Neural progenitor cell (in vitro differentiated cells): ENCODE measurements at regions not wholly inside any gene's neighbourhood (a gene's known extent, or its start where the extent isn't known, plus 50 kb on each side); places are given as distances from the start of the nearest gene placed in this dataset.

Experiments
- DNase-seq: peaks from one replicate; pipeline ENCODE4 v3.0.0-alpha.2; 2016; ENCODE audit warnings: low spot score
- H2AFZ ChIP-seq: fragments of 200-600 bp; sonication (generic); replicated peaks from 2 replicates; pipeline ENCODE4 v1.6.1; 2016; ENCODE audit warnings: antibody characterized with exemption
- H3F3A ChIP-seq: fragments of 200-600 bp; sonication (generic); 2 replicates; pipeline ENCODE4 v1.6.1; 2016; ENCODE audit warnings: antibody characterized with exemption, low read depth
- H3K27ac ChIP-seq: fragments of 200-600 bp; sonication (generic); 2 replicates; pipeline ENCODE4 v1.5.1; 2016; ENCODE audit warnings: mild to moderate bottlenecking
- H3K27me3 ChIP-seq: fragments of 200-600 bp; sonication (generic); 2 replicates; pipeline ENCODE4 v1.6.1; 2016; ENCODE audit warnings: mild to moderate bottlenecking, moderate library complexity
- H3K36me3 ChIP-seq: fragments of 200-600 bp; sonication (generic); 2 replicates; pipeline ENCODE4 v1.5.1; 2016
- H3K4me1 ChIP-seq: fragments of 200-600 bp; sonication (generic); 2 replicates; pipeline ENCODE4 v1.6.1; 2016; ENCODE audit warnings: mixed run types
- H3K4me2 ChIP-seq: fragments of 200-600 bp; sonication (generic); 2 replicates; pipeline ENCODE4 v1.6.1; 2016
- H3K4me3 ChIP-seq: fragments of 200-600 bp; sonication (generic); 2 replicates; pipeline ENCODE4 v1.5.1; 2016
- H3K79me2 ChIP-seq: fragments of 200-600 bp; sonication (generic); 2 replicates; pipeline ENCODE4 v1.6.1; 2016; ENCODE audit warnings: low read depth
- H3K9ac ChIP-seq: fragments of 200-600 bp; sonication (generic); 2 replicates; pipeline ENCODE4 v1.6.1; 2016
- H3K9me3 ChIP-seq: fragments of 200-600 bp; sonication (generic); 2 replicates; pipeline ENCODE4 v1.5.1; 2016; ENCODE audit warnings: low read depth
- H4K20me1 ChIP-seq: fragments of 200-600 bp; sonication (generic); 2 replicates; pipeline ENCODE4 v1.6.1; 2016; ENCODE audit warnings: low read depth
- H3K27ac Mint-ChIP-seq: 3 replicates; pipeline ENCODE4 v1.8.0; 2021; ENCODE audit warnings: mixed read lengths
- H3K27me3 Mint-ChIP-seq: 2 replicates; pipeline ENCODE4 v1.8.0; 2022; ENCODE audit warnings: low read depth, mild to moderate bottlenecking, inconsistent platforms, moderate library complexity, mixed read lengths; ENCODE audit not compliant: insufficient read depth
- H3K36me3 Mint-ChIP-seq: 3 replicates; pipeline ENCODE4 v1.8.0; 2021; ENCODE audit warnings: mixed read lengths
- H3K4me1 Mint-ChIP-seq: 3 replicates; pipeline ENCODE4 v1.8.0; 2021; ENCODE audit warnings: mixed read lengths
- H3K4me3 Mint-ChIP-seq: 3 replicates; pipeline ENCODE4 v1.8.0; 2021; ENCODE audit warnings: mild to moderate bottlenecking, moderate library complexity, mixed read lengths
- H3K9me3 Mint-ChIP-seq: 3 replicates; pipeline ENCODE4 v1.8.0; 2020; ENCODE audit warnings: mixed read lengths
- EZH2 ChIP-seq: fragments of 200-600 bp; sonication (generic); IDR thresholded peaks from 2 replicates; pipeline ENCODE4 v1.6.1; 2017; ENCODE audit warnings: antibody characterized with exemption, mild to moderate bottlenecking, moderate library complexity
- EZH2phosphoT487 ChIP-seq: fragments of 200-600 bp; sonication (generic); IDR thresholded peaks from 2 replicates; pipeline ENCODE4 v1.6.1; 2017; ENCODE audit warnings: antibody characterized with exemption
- TF ChIP-seq, protein P1 (sequence below): fragments of 200-600 bp; sonication (generic); IDR thresholded peaks from 2 replicates; pipeline ENCODE4 v1.5.1; 2017; ENCODE audit warnings: antibody characterized with exemption, mild to moderate bottlenecking

DNA sequence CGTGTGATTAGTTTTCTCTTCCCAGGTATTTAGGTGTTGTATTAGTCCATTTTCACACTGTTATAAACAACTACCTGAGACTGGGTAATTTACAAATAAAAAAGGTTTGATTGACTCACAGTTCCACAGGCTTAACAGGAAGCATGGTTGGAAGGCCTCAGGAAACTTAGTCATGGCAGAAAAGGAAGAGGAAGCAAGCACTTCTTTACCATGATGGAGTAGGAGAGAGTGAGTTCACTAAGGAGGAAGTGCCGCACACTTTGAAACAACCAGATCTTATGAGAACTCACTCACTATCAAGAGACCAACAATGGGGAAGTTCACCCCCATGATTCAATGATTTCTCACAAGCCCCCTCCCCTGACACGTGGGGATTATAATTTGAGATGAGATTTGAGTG lies 1343.7 kb upstream of the GOT2 start:
- DNase-seq = no peak
- Mint-ChIP-seq H3K27ac (no peak overlapping the region), H3K36me3 (no peaks in the 10 kb centered on the region), H3K9me3 (no peaks in the 10 kb centered on the region), H3K27me3 (peaks cover 7% of the 10 kb centered on the region), H3K4me1 (no peaks in the 10 kb centered on the region), H3K4me3 (no peak overlapping the region)
- Histone ChIP-seq H3K36me3 (no peaks in the 10 kb centered on the region), H3K4me2 (no peak overlapping the region), H4K20me1 (no peaks in the 10 kb centered on the region), H3K27me3 (no peaks in the 10 kb centered on the region), H3K79me2 (no peaks in the 10 kb centered on the region), H3K27ac (no peak overlapping the region), H3K9ac (no peak overlapping the region), H3K9me3 (no peaks in the 10 kb centered on the region), H3K4me3 (no peak overlapping the region), H2AFZ (no peak overlapping the region), H3K4me1 (no peaks in the 10 kb centered on the region), H3F3A (no peaks in the 10 kb centered on the region)
- TF ChIP-seq, protein P1, sequence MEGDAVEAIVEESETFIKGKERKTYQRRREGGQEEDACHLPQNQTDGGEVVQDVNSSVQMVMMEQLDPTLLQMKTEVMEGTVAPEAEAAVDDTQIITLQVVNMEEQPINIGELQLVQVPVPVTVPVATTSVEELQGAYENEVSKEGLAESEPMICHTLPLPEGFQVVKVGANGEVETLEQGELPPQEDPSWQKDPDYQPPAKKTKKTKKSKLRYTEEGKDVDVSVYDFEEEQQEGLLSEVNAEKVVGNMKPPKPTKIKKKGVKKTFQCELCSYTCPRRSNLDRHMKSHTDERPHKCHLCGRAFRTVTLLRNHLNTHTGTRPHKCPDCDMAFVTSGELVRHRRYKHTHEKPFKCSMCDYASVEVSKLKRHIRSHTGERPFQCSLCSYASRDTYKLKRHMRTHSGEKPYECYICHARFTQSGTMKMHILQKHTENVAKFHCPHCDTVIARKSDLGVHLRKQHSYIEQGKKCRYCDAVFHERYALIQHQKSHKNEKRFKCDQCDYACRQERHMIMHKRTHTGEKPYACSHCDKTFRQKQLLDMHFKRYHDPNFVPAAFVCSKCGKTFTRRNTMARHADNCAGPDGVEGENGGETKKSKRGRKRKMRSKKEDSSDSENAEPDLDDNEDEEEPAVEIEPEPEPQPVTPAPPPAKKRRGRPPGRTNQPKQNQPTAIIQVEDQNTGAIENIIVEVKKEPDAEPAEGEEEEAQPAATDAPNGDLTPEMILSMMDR = no peak
- no peak for TF ChIP-seq EZH2
- no peak for TF ChIP-seq EZH2phosphoT487

DNA sequence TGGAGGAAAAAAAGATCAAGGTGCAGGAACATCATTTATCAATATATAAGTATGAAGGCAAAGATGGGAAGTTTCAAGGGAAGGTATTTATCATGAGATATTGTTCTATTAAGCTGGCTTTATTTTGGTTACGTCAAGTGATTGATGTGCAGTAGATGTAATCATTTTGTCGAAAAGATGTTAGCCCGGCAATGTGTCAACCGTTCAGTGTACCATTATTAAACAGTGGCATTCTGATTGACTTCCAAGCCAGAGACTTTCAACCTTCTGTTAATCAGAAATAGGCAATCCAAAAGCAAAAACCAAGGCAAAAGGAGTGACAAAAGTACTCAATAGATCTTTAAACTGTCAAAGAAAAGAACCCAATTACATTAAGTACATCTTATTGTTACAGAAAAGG lies 1340.3 kb upstream of the GOT2 start:
- no peaks in the 10 kb centered on the region for H3K9me3 Mint-ChIP-seq
- Histone ChIP-seq H3K4me3 (no peak overlapping the region), H3K9ac (no peak overlapping the region), H3F3A (no peaks in the 10 kb centered on the region), H3K4me1 (no peaks in the 10 kb centered on the region), H3K27ac (no peak overlapping the region), H3K79me2 (no peaks in the 10 kb centered on the region), H3K9me3 (no peaks in the 10 kb centered on the region), H3K4me2 (no peak overlapping the region), H4K20me1 (no peaks in the 10 kb centered on the region), H2AFZ (no peak overlapping the region), H3K27me3 (no peaks in the 10 kb centered on the region), H3K36me3 (no peaks in the 10 kb centered on the region)
- H3K27me3 Mint-ChIP-seq = peaks cover 3% of the 10 kb centered on the region
- no peak overlapping the region for H3K27ac Mint-ChIP-seq
- no peaks in the 10 kb centered on the region for H3K4me1 Mint-ChIP-seq
- TF ChIP-seq EZH2 (no peak), EZH2phosphoT487 (no peak)
- TF ChIP-seq, protein P1 = no peak
- H3K36me3 Mint-ChIP-seq = no peaks in the 10 kb centered on the region
- DNase-seq = no peak
- no peak overlapping the region for H3K4me3 Mint-ChIP-seq

GRCh38 chr16:60073376-60073775 lies 1339.3 kb upstream of the GOT2 start:
- H3K27me3 Mint-ChIP-seq = peaks cover 2% of the 10 kb centered on the region
- Histone ChIP-seq H3K79me2 (no peaks in the 10 kb centered on the region), H3K4me2 (no peak overlapping the region), H3K9me3 (no peaks in the 10 kb centered on the region), H3K9ac (no peak overlapping the region), H3K4me1 (no peaks in the 10 kb centered on the region), H3K36me3 (no peaks in the 10 kb centered on the region), H3K27me3 (no peaks in the 10 kb centered on the region), H3K4me3 (no peak overlapping the region), H2AFZ (no peak overlapping the region), H3K27ac (no peak overlapping the region), H4K20me1 (no peaks in the 10 kb centered on the region), H3F3A (no peaks in the 10 kb centered on the region)
- H3K36me3 Mint-ChIP-seq = no peaks in the 10 kb centered on the region
- TF ChIP-seq EZH2phosphoT487 (no peak), EZH2 (no peak)
- TF ChIP-seq, protein P1 = no peak
- no peak overlapping the region for H3K27ac Mint-ChIP-seq
- H3K9me3 Mint-ChIP-seq = no peaks in the 10 kb centered on the region
- no peak overlapping the region for H3K4me3 Mint-ChIP-seq
- no peaks in the 10 kb centered on the region for H3K4me1 Mint-ChIP-seq
- DNase-seq = no peak

GRCh38 chr16:60064026-60064425 lies 1329.9 kb upstream of the GOT2 start:
- Histone ChIP-seq H2AFZ (no peak overlapping the region), H3K79me2 (no peaks in the 10 kb centered on the region), H3F3A (no peaks in the 10 kb centered on the region), H3K9me3 (no peaks in the 10 kb centered on the region), H3K9ac (no peak overlapping the region), H3K4me2 (no peak overlapping the region), H4K20me1 (no peaks in the 10 kb centered on the region), H3K27ac (no peak overlapping the region), H3K36me3 (no peaks in the 10 kb centered on the region), H3K4me1 (no peaks in the 10 kb centered on the region), H3K4me3 (no peak overlapping the region), H3K27me3 (no peaks in the 10 kb centered on the region)
- Mint-ChIP-seq H3K27me3 (no peaks in the 10 kb centered on the region), H3K4me1 (no peaks in the 10 kb centered on the region), H3K27ac (no peak overlapping the region), H3K9me3 (no peaks in the 10 kb centered on the region), H3K4me3 (no peak overlapping the region), H3K36me3 (no peaks in the 10 kb centered on the region)
- DNase-seq = no peak
- TF ChIP-seq EZH2 = no peak
- TF ChIP-seq EZH2phosphoT487 = no peak
